GM12891 (cell line): ENCODE measurements at regions not wholly inside any gene's neighbourhood (a gene's known extent, or its start where the extent isn't known, plus 50 kb on each side); places are given as distances from the start of the nearest gene placed in this dataset.

Experiments used
- POLR2A ChIP-seq: IDR thresholded peaks from 2 replicates; pipeline ENCODE4 v1.6.1; 2011; ENCODE audit warnings: low read depth, low read length, control low read depth
- POLR2AphosphoS5 ChIP-seq: IDR thresholded peaks from 2 replicates; pipeline ENCODE4 v1.6.1; 2011; ENCODE audit warnings: low read depth, low read length, control low read depth
- POU2F2 ChIP-seq: IDR thresholded peaks from 2 replicates; pipeline ENCODE4 v1.6.1; 2011; ENCODE audit warnings: low read depth, mild to moderate bottlenecking, control low read depth, low read length, moderate library complexity
- TAF1 ChIP-seq: IDR thresholded peaks from 2 replicates; pipeline ENCODE4 v1.6.1; 2011; ENCODE audit warnings: low read depth, low read length, control low read depth

GRCh38 chr10:28975891-28976531 lies 298.7 kb downstream of the BAMBI start:
- TF ChIP-seq POLR2AphosphoS5 (no peak), TAF1 (no peak), POU2F2 (no peak), POLR2A (no peak)
